ENCODE measurements at regions not wholly inside any gene's neighbourhood (a gene's known extent, or its start where the extent isn't known, plus 50 kb on each side); places are given as distances from the start of the nearest gene placed in this dataset.
A peak's percentile ranks its signal among the peaks of the same experiment; 100 is the strongest.

DNA sequence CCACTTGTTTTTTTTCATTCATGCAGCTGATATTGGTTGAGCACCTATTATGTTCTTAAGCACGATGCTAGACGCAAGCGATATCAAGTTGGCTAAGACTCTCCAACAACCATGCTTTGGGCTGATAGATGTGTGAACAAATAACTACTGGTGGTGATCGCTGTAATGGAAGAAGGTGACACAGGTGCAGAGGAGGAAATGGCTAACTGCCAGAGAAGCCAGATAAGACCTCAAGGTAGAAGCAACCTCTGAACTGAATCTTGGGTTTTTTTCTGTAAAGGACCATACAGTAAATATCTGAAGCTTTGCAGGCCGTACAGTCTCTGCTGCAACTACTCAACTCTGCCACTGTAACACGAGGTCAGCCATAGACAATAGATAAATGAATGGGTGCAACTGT lies 97.9 kb downstream of the C17orf67 start:
- DNase-seq = no peak
- TF ChIP-seq, protein P1, sequence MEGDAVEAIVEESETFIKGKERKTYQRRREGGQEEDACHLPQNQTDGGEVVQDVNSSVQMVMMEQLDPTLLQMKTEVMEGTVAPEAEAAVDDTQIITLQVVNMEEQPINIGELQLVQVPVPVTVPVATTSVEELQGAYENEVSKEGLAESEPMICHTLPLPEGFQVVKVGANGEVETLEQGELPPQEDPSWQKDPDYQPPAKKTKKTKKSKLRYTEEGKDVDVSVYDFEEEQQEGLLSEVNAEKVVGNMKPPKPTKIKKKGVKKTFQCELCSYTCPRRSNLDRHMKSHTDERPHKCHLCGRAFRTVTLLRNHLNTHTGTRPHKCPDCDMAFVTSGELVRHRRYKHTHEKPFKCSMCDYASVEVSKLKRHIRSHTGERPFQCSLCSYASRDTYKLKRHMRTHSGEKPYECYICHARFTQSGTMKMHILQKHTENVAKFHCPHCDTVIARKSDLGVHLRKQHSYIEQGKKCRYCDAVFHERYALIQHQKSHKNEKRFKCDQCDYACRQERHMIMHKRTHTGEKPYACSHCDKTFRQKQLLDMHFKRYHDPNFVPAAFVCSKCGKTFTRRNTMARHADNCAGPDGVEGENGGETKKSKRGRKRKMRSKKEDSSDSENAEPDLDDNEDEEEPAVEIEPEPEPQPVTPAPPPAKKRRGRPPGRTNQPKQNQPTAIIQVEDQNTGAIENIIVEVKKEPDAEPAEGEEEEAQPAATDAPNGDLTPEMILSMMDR (IDR thresholded peaks at IDR 0.05) = no peak
- Histone ChIP-seq H3K36me3 (no peaks in the 10 kb centered on the region), H3K27ac (no peak overlapping the region), H3K27me3 (no peaks in the 10 kb centered on the region), H3K4me3 (no peak overlapping the region), H3K4me1 (no peaks in the 10 kb centered on the region), H3K9me3 (no peaks in the 10 kb centered on the region)
- intact Hi-C loops (cut with DNase I) = no loop called here
- no peak for ATAC-seq

DNA sequence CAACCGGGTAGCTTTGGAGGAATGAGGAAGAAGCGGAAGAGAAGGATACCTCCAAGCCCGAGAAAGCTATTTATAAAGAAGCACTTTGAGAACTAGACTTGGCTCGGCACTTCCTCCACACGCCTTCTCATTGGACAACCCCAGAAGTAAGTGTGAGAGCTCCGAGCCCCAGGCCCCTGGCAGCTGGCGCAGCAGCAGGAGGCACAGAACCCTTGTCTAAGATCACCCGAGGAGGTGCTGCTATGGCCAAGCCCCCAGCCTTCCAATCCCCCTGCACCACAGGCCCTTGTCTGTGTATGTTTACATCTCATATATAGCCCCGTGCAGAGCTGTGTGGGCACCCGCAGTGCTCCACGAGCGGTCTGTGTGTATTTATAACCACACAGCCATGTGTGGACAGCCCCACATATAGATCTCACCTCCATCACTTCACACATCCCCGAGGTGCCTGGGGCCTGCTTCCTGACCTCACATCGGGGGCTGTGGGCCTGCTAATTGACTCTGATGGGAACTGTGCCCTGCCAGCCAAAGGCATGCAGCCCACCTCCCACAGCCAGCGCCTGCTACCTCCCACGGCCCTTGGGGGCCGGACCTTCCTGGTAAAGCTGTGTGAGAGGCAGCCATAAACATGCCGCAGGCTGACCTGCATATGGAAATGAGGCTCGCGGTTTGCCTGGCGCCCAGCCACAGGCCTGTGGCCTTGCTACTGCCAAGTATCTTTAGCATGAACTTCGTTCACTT lies 96.1 kb downstream of the C17orf67 start:
- DNase-seq = no peak
- Histone ChIP-seq H3K4me1 (no peaks in the 10 kb centered on the region), H3K9me3 (no peaks in the 10 kb centered on the region), H3K4me3 (no peak overlapping the region), H3K27ac (no peak overlapping the region), H3K36me3 (no peaks in the 10 kb centered on the region), H3K27me3 (no peaks in the 10 kb centered on the region)
- intact Hi-C loops (cut with DNase I) = no loop called here
- TF ChIP-seq, protein P1 (IDR thresholded peaks at IDR 0.05) = no peak
- ATAC-seq = peak; percentile 32

DNA sequence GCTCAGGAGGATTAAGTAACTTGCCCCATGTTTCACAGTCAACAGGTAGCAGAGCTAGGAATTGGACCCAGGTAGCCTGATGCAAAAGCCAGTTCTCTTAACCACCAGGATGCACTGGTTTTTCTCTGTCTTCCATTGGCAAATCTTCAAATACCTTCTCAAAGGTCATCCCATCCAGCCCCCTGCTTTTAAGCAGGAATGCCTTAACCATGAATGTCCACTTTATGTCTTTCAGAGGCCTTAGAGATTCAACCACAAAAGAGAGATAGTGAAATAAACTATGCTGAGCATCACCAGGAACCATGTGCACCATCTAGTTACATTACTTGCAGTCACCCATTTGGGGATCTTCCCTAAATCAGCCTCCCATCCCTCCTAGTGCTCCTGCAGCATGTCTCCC lies 94.3 kb downstream of the C17orf67 start:
- no peaks in the 10 kb centered on the region for H3K4me1 ChIP-seq
- H3K4me3 ChIP-seq = no peak overlapping the region
- H3K27me3 ChIP-seq = no peaks in the 10 kb centered on the region
- H3K9me3 ChIP-seq = no peaks in the 10 kb centered on the region
- intact Hi-C loops (cut with DNase I) = no loop called here
- no peak overlapping the region for H3K27ac ChIP-seq
- no peaks in the 10 kb centered on the region for H3K36me3 ChIP-seq
- DNase-seq = no peak
- ATAC-seq = no peak
- TF ChIP-seq, protein P1 (IDR thresholded peaks at IDR 0.05) = no peak

DNA sequence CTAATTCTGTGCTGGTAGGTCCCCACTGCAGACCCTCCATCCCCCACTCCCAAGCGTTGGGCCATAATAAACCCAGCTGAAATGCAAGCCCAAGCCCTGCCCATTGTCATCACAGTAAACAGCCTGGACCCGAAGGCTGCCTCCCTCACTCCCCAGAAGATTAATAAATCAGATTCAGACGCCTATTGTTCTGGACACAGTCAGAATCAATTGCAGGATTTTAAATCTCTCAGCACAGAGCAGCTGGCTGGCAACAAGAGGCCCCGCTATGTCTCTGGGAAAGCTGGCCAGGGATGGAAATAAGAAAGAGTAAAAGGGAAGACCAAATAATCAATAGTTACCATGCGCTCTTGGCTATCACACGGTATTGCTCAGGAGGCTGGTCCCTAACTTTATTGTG lies 93.9 kb downstream of the C17orf67 start:
- TF ChIP-seq, protein P1 (IDR thresholded peaks at IDR 0.05) = no peak
- Histone ChIP-seq H3K4me3 (no peak overlapping the region), H3K27me3 (no peaks in the 10 kb centered on the region), H3K9me3 (no peaks in the 10 kb centered on the region), H3K27ac (no peak overlapping the region), H3K36me3 (no peaks in the 10 kb centered on the region), H3K4me1 (no peaks in the 10 kb centered on the region)
- DNase-seq (no peak), ATAC-seq (no peak)
- intact Hi-C loops (cut with DNase I) = no loop called here

DNA sequence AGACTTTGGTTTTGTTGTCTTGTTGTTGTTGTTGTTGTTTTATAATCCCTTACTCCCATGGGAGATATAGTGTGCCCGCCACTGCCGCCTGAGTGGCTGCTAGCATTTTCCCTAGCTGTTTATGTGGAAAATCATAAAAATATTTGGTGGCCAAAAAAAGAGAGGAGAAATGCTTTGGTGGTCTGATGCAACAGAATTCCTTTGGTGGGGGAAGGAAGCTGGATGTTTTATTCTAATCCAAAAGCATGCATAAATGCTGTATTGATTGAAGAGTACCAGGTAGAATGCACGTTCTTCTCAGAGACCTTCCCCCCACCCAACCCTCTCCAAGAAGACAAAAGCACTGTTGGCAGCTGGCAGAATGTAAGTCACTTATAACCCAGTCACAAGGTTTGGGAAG lies 93.2 kb downstream of the C17orf67 start:
- TF ChIP-seq, protein P1 (IDR thresholded peaks at IDR 0.05) = no peak
- no peaks in the 10 kb centered on the region for H3K9me3 ChIP-seq
- intact Hi-C loops (cut with DNase I) = no loop called here
- H3K27me3 ChIP-seq = no peaks in the 10 kb centered on the region
- ATAC-seq (no peak), DNase-seq (no peak)
- no peaks in the 10 kb centered on the region for H3K4me1 ChIP-seq
- no peak overlapping the region for H3K4me3 ChIP-seq
- no peaks in the 10 kb centered on the region for H3K36me3 ChIP-seq
- H3K27ac ChIP-seq = no peak overlapping the region
